ENCODE measurements at regions not wholly inside any gene's neighbourhood (a gene's known extent, or its start where the extent isn't known, plus 50 kb on each side); places are given as distances from the start of the nearest gene placed in this dataset.

GRCh38 chr4:176500894-176501293 lies 181.1 kb downstream of the SPCS3 start:
- no peak for TF ChIP-seq CTCF (IDR thresholded peaks at IDR 0.05)
- no peak for TF ChIP-seq MAX (CRISPR knock-in tag; IDR thresholded peaks at IDR 0.05)
- TF ChIP-seq NR1H2 (CRISPR knock-in tag; IDR thresholded peaks at IDR 0.05) = no peak
- TF ChIP-seq ZNF263 (CRISPR knock-in tag; IDR thresholded peaks at IDR 0.05; ENCODE audit: low read depth) = no peak
- TF ChIP-seq HMGXB4 (CRISPR knock-in tag; IDR thresholded peaks at IDR 0.05) = no peak
- TF ChIP-seq JUN (CRISPR knock-in tag; IDR thresholded peaks at IDR 0.05) = no peak
- TF ChIP-seq ESRRA (CRISPR knock-in tag; IDR thresholded peaks at IDR 0.05; ENCODE audit: borderline replicate concordance) = no peak
- no peak for TF ChIP-seq ATF3 (CRISPR knock-in tag; conservative IDR thresholded peaks at IDR 0.05)
- no peak for TF ChIP-seq ZNF317 (CRISPR knock-in tag; IDR thresholded peaks at IDR 0.05; ENCODE audit: borderline replicate concordance, low read depth)
- TF ChIP-seq, protein P1, sequence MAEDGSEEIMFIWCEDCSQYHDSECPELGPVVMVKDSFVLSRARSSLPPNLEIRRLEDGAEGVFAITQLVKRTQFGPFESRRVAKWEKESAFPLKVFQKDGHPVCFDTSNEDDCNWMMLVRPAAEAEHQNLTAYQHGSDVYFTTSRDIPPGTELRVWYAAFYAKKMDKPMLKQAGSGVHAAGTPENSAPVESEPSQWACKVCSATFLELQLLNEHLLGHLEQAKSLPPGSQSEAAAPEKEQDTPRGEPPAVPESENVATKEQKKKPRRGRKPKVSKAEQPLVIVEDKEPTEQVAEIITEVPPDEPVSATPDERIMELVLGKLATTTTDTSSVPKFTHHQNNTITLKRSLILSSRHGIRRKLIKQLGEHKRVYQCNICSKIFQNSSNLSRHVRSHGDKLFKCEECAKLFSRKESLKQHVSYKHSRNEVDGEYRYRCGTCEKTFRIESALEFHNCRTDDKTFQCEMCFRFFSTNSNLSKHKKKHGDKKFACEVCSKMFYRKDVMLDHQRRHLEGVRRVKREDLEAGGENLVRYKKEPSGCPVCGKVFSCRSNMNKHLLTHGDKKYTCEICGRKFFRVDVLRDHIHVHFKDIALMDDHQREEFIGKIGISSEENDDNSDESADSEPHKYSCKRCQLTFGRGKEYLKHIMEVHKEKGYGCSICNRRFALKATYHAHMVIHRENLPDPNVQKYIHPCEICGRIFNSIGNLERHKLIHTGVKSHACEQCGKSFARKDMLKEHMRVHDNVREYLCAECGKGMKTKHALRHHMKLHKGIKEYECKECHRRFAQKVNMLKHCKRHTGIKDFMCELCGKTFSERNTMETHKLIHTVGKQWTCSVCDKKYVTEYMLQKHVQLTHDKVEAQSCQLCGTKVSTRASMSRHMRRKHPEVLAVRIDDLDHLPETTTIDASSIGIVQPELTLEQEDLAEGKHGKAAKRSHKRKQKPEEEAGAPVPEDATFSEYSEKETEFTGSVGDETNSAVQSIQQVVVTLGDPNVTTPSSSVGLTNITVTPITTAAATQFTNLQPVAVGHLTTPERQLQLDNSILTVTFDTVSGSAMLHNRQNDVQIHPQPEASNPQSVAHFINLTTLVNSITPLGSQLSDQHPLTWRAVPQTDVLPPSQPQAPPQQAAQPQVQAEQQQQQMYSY (CRISPR knock-in tag; IDR thresholded peaks at IDR 0.05) = no peak
